Middle frontal gyrus (tissue), 1 donor: ENCODE measurements at regions not wholly inside any gene's neighbourhood (a gene's known extent, or its start where the extent isn't known, plus 50 kb on each side); places are given as distances from the start of the nearest gene placed in this dataset.

Source experiments
- DNase-seq: peaks from one replicate; pipeline ENCODE4 v3.0.0-alpha.2; 2015; ENCODE audit warnings: low spot score; ENCODE audit errors: extremely low spot score

GRCh38 chr12:103093499-103094106 is 136.1 kb downstream of the ASCL1 start:
- no peak for DNase-seq

- no peak for DNase-seq
Observed at GRCh38 chr12:103097496-103097895, 140.0 kb downstream of the ASCL1 start.

- DNase-seq = no peak
Observed at GRCh38 chr12:103100257-103100831, 142.9 kb downstream of the ASCL1 start.

DNA sequence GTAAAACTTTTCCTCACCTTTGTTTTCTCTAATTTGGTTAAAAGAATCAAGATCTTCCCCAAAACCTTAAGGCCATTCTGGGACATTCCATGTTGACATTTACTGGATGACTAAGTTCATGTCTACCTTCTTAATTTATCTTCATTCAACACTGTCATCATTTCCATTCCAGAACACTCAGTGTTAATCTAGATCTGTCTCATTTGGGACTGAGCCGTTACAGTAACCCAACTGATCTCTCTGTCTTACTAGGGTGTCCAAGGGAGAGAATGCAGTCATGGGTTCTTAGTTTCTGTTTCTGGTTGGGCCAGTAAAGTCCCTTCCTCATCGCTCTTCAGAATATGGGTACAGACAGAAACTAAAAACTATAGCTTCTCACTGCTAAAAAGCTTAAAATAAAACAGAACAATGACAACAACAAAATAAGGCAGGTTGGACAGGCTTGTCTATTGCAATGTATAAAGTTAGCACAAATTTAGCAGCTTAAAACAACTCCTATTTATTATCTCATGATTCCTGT is 144.8 kb downstream of the ASCL1 start:
- no peak for DNase-seq

DNA sequence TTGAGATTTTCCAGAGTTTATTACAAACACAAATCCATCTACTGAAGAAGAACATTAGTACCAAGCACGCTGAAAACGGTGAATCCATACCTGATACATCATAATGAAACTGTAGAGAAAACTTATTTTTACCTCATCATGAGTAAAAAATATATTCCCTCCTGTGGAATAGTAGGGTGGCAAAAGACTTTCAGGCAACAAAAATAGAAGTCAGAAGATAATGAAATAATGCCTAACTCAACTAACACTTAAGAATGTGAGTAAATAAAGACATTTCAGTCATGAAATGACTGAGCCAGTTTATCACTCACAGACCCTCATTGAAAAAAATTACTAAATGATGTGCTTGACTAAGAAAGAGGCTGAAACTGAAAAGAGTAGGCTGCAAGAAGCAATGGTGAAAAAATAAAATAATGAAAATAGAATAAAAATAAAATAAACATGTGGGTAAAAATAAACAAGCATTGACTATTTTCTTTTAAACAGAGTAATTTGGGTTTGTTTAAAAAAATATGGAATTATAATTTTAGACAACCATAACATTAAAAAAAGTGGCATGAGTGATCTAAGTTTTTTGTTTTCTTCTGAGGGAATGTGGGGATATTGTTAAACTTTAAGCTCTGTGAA is 148.6 kb downstream of the ASCL1 start:
- DNase-seq = no peak

DNA sequence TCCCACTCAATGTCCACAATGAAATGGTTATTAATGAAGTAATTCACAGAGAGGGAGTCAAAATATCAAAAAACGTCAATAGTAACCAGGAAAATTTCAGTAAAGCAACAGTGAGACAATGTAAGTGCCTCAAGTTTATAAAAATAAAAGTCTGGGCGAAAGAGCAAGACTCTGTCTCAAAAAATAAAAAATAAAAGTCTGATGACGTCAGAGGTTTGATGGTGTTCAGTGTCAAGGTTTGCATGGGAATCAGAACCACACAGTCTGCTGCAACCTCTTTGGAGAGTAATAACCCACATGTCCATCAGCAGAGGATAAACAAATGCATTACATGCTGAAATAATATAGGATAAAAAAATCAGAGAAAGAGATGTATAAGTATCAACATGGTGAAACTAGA is 152.4 kb downstream of the ASCL1 start:
- DNase-seq = no peak

DNA sequence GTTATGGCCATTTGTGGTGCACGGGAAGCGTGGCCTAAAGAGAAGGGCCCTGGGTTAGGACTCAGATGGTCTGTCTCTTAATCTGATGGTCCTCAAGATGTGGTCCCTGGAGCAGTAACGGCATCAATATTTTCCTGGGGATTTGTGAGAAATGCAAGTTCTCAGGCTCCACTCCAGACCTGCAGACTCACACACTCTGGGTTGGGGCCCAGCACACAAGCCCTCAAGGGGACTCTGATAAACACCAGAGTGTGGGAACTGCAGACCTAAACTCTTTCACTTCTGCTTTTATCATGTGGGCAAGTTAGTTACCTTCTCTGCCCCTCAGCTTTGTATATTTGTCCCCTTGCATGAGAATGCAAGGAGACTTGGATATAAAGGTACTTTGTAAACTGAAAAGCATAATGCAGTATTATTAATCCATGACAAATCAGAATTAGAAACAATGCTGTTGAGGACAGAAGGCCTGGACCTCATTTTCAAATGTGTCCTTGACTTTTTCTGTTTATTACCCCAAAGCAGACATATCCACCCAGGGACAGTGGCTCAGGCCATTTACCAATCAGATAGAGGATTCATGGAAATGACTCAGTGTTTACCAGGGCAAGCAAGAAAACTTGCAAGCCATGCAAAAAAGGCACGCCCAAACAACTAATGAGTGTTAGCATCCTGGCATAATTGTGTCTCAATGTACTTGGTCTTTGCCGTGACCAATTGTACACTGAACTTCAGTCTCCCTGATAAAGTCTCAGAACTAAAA is 157.0 kb downstream of the ASCL1 start:
- no peak for DNase-seq

- DNase-seq = no peak
Observed at GRCh38 chr12:103128862-103129501, 171.5 kb downstream of the ASCL1 start.

DNA sequence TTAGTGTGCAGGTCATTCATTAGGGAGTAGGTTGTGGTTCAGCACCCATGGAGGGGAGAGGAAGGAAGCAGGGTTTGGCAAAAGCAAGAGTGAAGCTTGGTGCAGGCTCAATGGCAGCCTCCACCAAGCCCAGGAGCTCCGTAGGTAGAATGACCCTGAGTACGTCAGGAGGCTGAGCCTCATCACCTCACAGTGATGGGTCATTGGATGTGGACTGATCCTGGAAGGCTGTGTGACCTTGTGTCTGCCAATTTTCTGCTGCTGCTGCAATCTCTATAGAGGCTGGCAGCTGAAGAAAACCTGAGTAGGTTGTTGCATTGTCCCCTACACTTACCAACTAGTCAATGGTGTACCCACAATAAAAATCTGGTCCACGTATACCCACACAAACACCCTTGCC is 173.1 kb downstream of the ASCL1 start:
- no peak for DNase-seq

DNA sequence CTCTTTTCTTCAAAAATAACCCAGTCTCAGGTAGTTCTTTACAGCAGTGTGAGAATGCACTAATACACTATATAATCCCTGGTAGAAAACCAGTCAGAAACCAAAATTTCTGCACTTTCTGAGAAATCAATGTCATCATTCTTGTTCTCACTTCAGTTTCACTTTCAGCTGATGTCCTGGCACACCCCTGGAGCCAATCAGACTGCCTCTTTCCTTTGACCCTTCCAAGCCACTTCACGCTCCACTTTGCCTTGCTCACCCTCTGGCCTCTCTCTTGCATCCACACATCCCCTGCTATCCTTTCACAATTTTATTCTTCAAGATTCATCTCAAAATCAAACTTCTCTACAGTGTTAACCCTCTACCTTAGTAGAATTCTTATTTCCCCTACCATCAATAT is 181.1 kb downstream of the ASCL1 start:
- DNase-seq = no peak

- DNase-seq = no peak
Observed at GRCh38 chr12:103139876-103140275, 182.4 kb downstream of the ASCL1 start.

DNA sequence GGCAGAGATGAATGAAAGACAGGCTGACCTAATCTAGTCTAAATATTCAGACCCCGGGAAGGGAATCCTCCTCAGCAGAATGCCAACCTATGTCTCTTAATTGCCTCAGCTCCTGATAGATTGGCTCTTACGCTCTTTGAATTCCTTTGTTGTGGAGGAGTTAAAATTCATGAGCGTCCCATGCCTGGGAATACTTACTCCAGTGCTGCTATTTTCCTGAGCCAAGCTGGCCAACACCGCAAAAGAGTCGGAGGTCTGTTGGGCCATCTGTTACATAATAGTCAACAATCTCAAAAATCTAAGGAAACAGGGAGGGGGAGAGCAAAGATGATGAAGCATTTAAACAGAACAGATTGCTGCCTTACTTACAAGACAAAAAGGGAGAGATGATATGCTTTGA is 182.8 kb downstream of the ASCL1 start:
- DNase-seq = no peak

DNA sequence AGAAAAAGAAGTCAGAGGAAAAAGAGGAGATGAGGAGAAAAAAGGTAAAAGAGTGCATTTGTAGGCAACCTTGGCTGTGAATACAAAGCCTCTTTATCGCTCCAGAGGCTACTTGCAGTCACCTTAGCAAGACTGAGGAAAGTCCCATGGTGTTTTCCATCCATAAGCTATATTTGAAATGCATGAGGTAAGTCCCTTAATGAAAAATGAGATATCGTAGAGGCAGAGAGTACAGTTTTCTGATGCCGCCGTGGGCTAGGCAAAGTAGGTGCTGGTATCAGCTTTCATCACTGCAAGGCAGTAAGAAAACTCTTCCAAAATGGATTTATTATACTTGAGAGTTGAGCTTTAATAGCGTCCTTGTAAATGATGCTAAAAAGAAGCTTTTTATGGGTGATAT is 186.8 kb downstream of the ASCL1 start:
- no peak for DNase-seq

DNA sequence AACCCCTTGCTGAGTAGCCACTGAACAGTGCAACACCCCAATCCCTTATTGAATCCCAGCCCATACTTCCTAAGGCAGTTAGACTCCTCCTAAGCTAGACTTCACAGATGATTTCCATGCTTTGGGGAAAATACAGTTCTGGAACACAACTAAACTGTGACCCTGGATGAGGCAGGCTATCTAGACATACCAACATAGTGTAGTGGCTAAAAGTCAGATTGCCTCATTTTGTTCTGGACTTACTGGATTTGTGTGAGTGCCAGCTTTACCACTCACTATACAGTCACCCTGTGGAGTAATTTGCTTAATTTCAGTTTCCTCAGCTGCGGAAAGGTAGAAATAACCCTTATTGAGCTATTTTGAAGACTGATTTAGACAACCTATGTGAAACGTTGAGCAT is 203.1 kb downstream of the ASCL1 start:
- no peak for DNase-seq

DNA sequence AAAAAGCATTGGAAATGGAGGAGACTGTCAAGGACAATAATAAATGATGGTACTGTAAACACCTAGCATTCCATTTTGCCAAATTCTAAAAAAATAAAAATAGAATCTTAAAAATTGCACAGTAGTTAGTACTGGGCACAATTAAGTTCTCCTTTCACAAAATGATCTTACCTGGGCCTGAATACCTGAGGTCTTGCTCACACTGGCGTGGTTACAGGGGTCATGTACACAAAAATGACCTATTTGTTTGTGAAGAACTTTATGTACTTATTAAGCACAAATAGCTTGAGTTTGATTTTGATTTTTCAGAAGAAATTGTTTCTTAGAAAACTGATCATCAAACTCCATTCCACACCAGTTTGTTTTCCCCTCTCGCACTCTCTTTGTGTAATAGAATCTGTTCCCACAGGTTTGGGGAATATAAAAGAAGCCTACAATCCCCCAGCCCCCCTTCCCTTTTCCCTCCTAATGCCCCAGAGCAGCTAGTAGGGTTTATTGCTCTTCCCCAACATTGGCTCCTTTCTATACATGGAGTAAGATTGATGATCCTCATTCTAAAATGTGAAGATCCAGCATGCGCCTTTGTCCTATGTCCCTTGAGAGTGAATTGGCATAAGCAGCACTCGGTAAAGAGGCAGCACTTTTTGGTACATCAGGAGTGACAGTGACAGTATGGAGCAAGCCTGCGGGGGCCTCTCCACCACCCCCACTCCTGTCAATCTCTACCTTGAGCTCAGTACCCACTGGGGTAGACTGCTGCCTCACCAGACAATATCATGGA is 204.3 kb downstream of the ASCL1 start:
- no peak for DNase-seq

DNA sequence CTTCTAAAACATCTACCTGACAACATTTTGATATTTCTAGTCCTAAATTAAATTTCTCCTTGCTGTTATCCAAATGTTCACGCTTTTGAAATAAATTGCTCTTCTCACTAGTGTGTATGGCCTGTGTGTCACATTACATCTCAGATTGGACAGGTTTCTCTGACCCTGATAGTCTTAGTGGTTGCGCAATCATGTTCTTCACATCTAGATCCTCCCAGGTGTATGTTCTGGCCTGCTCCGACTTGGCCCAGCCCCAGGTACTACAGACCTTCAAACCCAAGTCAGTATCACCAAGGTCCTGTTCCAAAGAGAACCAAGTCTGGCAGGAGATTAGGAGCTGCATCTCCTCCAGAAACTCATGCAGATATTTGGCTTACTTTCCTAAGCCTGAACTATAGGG is 209.5 kb downstream of the ASCL1 start:
- DNase-seq = no peak

GRCh38 chr12:103172447-103173112 is 215.1 kb downstream of the ASCL1 start:
- DNase-seq = no peak

DNA sequence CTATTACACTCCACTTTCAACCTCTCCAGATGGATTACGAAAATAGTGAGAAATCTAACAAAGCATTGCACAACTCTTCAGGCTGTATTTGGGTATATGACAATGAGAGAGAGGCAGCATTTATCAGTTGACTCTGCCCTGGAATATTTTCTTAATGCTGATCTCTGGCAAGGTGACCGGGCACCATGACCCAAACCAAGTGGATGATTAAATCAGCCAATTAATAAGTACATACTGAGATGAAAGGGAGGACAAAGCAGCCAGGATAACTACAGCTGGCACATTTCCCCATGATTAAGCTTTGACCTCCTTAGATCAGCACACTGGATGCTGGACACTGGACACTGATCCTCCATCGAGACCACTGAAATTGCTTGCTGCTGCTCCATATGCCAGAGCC is 218.2 kb downstream of the ASCL1 start:
- no peak for DNase-seq

- no peak for DNase-seq
Observed at GRCh38 chr12:103177639-103178255, 220.3 kb downstream of the ASCL1 start.
